ENCODE measurements at regions not wholly inside any gene's neighbourhood (a gene's known extent, or its start where the extent isn't known, plus 50 kb on each side); places are given as distances from the start of the nearest gene placed in this dataset.

GRCh38 chr5:130875656-130876055 lies 289.4 kb downstream of the HINT1 start:
- WGBS, 2 donors, result 85 to 90% methylated on average over 1 of the region's 1 CpG
- Histone ChIP-seq H3K4me3 (no peak overlapping the region), H3K36me3 (no peaks in the 10 kb centered on the region), H3K27ac (no peak overlapping the region), H3K27me3 (no peaks in the 10 kb centered on the region), H3K4me1 (peaks cover 0 to 5% (median 0%) of the 10 kb centered on the region in 9 donors), H3K9me3 (peaks cover 0 to 8% (median 0%) of the 10 kb centered on the region in 11 donors)
- DNase-seq (no peak), ATAC-seq (no peak)
- TF ChIP-seq, protein P1, sequence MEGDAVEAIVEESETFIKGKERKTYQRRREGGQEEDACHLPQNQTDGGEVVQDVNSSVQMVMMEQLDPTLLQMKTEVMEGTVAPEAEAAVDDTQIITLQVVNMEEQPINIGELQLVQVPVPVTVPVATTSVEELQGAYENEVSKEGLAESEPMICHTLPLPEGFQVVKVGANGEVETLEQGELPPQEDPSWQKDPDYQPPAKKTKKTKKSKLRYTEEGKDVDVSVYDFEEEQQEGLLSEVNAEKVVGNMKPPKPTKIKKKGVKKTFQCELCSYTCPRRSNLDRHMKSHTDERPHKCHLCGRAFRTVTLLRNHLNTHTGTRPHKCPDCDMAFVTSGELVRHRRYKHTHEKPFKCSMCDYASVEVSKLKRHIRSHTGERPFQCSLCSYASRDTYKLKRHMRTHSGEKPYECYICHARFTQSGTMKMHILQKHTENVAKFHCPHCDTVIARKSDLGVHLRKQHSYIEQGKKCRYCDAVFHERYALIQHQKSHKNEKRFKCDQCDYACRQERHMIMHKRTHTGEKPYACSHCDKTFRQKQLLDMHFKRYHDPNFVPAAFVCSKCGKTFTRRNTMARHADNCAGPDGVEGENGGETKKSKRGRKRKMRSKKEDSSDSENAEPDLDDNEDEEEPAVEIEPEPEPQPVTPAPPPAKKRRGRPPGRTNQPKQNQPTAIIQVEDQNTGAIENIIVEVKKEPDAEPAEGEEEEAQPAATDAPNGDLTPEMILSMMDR (IDR thresholded peaks at IDR 0.05), result no peak
- intact Hi-C loops (cut with DNase I), result loop anchor here in 1 of 10 donors (10.0 kb wide), 1 partner anchor 539 kb away; no protein-coding TSS in a partner anchor

- TF ChIP-seq, protein P1 (IDR thresholded peaks at IDR 0.05), result no peak
- peaks cover 0 to 5% (median 0%) of the 10 kb centered on the region in 9 donors for H3K4me1 ChIP-seq
- 91 to 100% methylated on average over 1 of the region's 1 CpG for WGBS, 2 donors
- no peak overlapping the region for H3K4me3 ChIP-seq
- intact Hi-C loops (cut with DNase I), result loop anchor here in 1 of 10 donors (10.0 kb wide), 1 partner anchor 540 kb away; no protein-coding TSS in a partner anchor
- H3K27me3 ChIP-seq, result no peaks in the 10 kb centered on the region
- H3K9me3 ChIP-seq, result peaks cover 0 to 8% (median 0%) of the 10 kb centered on the region in 11 donors
- DNase-seq (no peak), ATAC-seq (no peak)
- no peaks in the 10 kb centered on the region for H3K36me3 ChIP-seq
- no peak overlapping the region for H3K27ac ChIP-seq
These were observed 290.1 kb downstream of the HINT1 start for GRCh38 chr5:130874861-130875417.

GRCh38 chr5:130871346-130872086 lies 293.5 kb downstream of the HINT1 start:
- TF ChIP-seq, protein P1 (IDR thresholded peaks at IDR 0.05), result peak in 8 of 9 donors; percentile 34 to 63 (median 47)
- ATAC-seq, result peak in 7 of 8 donors; percentile 45 to 92 (median 65)
- no peak overlapping the region for H3K27ac ChIP-seq

GRCh38 chr5:130870691-130871090 lies 294.4 kb downstream of the HINT1 start:
- DNase-seq, result no peak
- intact Hi-C loops (cut with DNase I), result loop anchor here in 1 of 10 donors (10.0 kb wide), 1 partner anchor 544 kb away; no protein-coding TSS in a partner anchor
- no peak overlapping the region for H3K27ac ChIP-seq

More at GRCh38 chr5:130871346-130872086, 293.5 kb downstream of the HINT1 start:
- 63 to 65% methylated on average over 7 of the region's 7 CpGs for WGBS, 2 donors
- peak; percentile 12 to 14 for DNase-seq
- no peaks in the 10 kb centered on the region for H3K36me3 ChIP-seq
- intact Hi-C loops (cut with DNase I), result loop anchor here in 1 of 10 donors (10.0 kb wide), 1 partner anchor 543 kb away; no protein-coding TSS in a partner anchor
- H3K4me3 ChIP-seq, result no peak overlapping the region
- peaks cover 0 to 15% (median 0%) of the 10 kb centered on the region in 9 donors for H3K4me1 ChIP-seq
- no peaks in the 10 kb centered on the region for H3K9me3 ChIP-seq
- H3K27me3 ChIP-seq, result no peaks in the 10 kb centered on the region

More at GRCh38 chr5:130870691-130871090, 294.4 kb downstream of the HINT1 start:
- Histone ChIP-seq H3K4me3 (no peak overlapping the region), H3K4me1 (peaks cover 0 to 15% (median 0%) of the 10 kb centered on the region in 9 donors), H3K36me3 (no peaks in the 10 kb centered on the region), H3K9me3 (no peaks in the 10 kb centered on the region), H3K27me3 (no peaks in the 10 kb centered on the region)
- TF ChIP-seq, protein P1 (IDR thresholded peaks at IDR 0.05), result no peak
- ATAC-seq, result peak in 1 of 8 donors; percentile 50
- WGBS, 2 donors, result 86 to 89% methylated on average over 2 of the region's 2 CpGs

All from heart right ventricle (tissue), 16 donors.